ENCODE measurements at regions not wholly inside any gene's neighbourhood (a gene's known extent, or its start where the extent isn't known, plus 50 kb on each side); places are given as distances from the start of the nearest gene placed in this dataset.
A peak's percentile ranks its signal among the peaks of the same experiment; 100 is the strongest.

- Histone ChIP-seq H4K20me1 (ENCODE audit: insufficient read depth, low read length) (no peaks in the 10 kb centered on the region), H3K27me3 (ENCODE audit: control insufficient read depth in 1 of 2, insufficient read depth in 2 of 2, low read length in 2 of 2) (no peaks in the 10 kb centered on the region), H3K79me2 (ENCODE audit: insufficient read depth, low read length) (no peaks in the 10 kb centered on the region), H3K4me2 (ENCODE audit: low read depth, low read length) (no peak overlapping the region), H3K9ac (ENCODE audit: insufficient read depth, low read depth, low read length) (no peak overlapping the region), H3K36me3 (replicated peaks in 1 of 2; ENCODE audit: control insufficient read depth in 1 of 2, insufficient read depth in 2 of 2, low read length in 2 of 2) (no peaks in the 10 kb centered on the region), H3K4me1 (ENCODE audit: insufficient read depth, low read length) (no peaks in the 10 kb centered on the region), H2AFZ (ENCODE audit: low read length) (no peak overlapping the region), H3K4me3 (replicated peaks in 1 of 3; ENCODE audit: insufficient read depth in 1 of 3, low read depth in 2 of 3, low read length in 3 of 3) (no peak overlapping the region), H3K27ac (ENCODE audit: extremely low read length, insufficient read depth, low read length) (no peak overlapping the region), H3K9me3 (ENCODE audit: low read length) (peaks cover 67% of the 10 kb centered on the region)
- CTCF ChIA-PET (ENCODE audit: low intra/inter-chr PET ratio, low total read pairs), result no interaction called here
- ATAC-seq (no peak), FAIRE-seq (no peak), DNase-seq (ENCODE audit: low spot score) (no peak)
- POLR2A ChIA-PET, result no interaction called here
- no peak for TF ChIP-seq FOXC1 (CRISPR knock-in tag; IDR thresholded peaks at IDR 0.05; ENCODE audit: borderline replicate concordance)
- no peak for TF ChIP-seq POGK (CRISPR knock-in tag; conservative IDR thresholded peaks at IDR 0.05)
- peak; percentile 38 to 55; a peak in 3 of 4 replicates for TF ChIP-seq MAFK (conservative IDR thresholded peaks at IDR 0.05 in 1 of 2, IDR thresholded peaks at IDR 0.05 in 1 of 2; ENCODE audit: low read length in 2 of 2)
- no peak for TF ChIP-seq MED8 (CRISPR knock-in tag; IDR thresholded peaks at IDR 0.05; ENCODE audit: insufficient replicate concordance)
- no peak for TF ChIP-seq MYNN (CRISPR knock-in tag; IDR thresholded peaks at IDR 0.05; ENCODE audit: low read depth)
- no peak for TF ChIP-seq ZNF335 (CRISPR knock-in tag; IDR thresholded peaks at IDR 0.05)
- peak; percentile 51; the same call in 1 of the 2 replicates for TF ChIP-seq MAFF (IDR thresholded peaks at IDR 0.05; ENCODE audit: low read depth, low read length)
- no peak for TF ChIP-seq ELK4 (CRISPR knock-in tag; IDR thresholded peaks at IDR 0.05; ENCODE audit: borderline replicate concordance)
- TF ChIP-seq ZNF296 (CRISPR knock-in tag; conservative IDR thresholded peaks at IDR 0.05), result no peak
- no peak for TF ChIP-seq MIER2 (CRISPR knock-in tag; IDR thresholded peaks at IDR 0.05)
- TF ChIP-seq EZH2 (conservative IDR thresholded peaks at IDR 0.05; ENCODE audit: low read depth, low read length), result no peak
- TF ChIP-seq NR0B2 (CRISPR knock-in tag; IDR thresholded peaks at IDR 0.05), result no peak
- TF ChIP-seq ZNF850 (CRISPR knock-in tag; conservative IDR thresholded peaks at IDR 0.05), result no peak
- TF ChIP-seq EEA1 (CRISPR knock-in tag; IDR thresholded peaks at IDR 0.05; ENCODE audit: borderline replicate concordance), result no peak
- TF ChIP-seq NFE2L2 (IDR thresholded peaks at IDR 0.05; ENCODE audit: low read length), result no peak
- TF ChIP-seq MYC (CRISPR knock-in tag; IDR thresholded peaks at IDR 0.05; ENCODE audit: borderline replicate concordance), result no peak
- intact Hi-C loops (cut with micrococcal nuclease; ENCODE audit: unreplicated experiment), result no loop called here
- WGBS (ENCODE audit: low lambda C conversion rate), result 0% methylated on average over 1 of the region's 1 CpG
- no TSS peak for BruUV-seq (replicated peaks)
- in situ Hi-C loops (cut with HindIII; ENCODE audit: extremely low pct_ligation_motif_present, low pct_unique_long_range_greater_than_20kb), result no loop called here
Measured at GRCh38 chr15:46548989-46549388, 914.2 kb downstream of the SQOR start.
